ENCODE measurements at regions not wholly inside any gene's neighbourhood (a gene's known extent, or its start where the extent isn't known, plus 50 kb on each side); places are given as distances from the start of the nearest gene placed in this dataset.
A peak's percentile ranks its signal among the peaks of the same experiment; 100 is the strongest.

GRCh38 chr12:91687052-91688017 lies 458.3 kb downstream of the BTG1 start:
- Histone ChIP-seq H3K4me3 (replicated peaks; ENCODE audit: insufficient read depth, low read length) (no peak overlapping the region), H3K27ac (replicated peaks) (no peak overlapping the region), H3K27me3 (ENCODE audit: insufficient read depth, poor library complexity, severe bottlenecking) (no peaks in the 10 kb centered on the region)
- TF ChIP-seq SPI1 (IDR thresholded peaks at IDR 0.05; ENCODE audit: borderline replicate concordance, low read depth) (peak; percentile 95), GABPA (IDR thresholded peaks at IDR 0.05; ENCODE audit: low read depth) (no peak), REST (IDR thresholded peaks at IDR 0.05; ENCODE audit: insufficient replicate concordance, low read depth) (no peak), CTCF (IDR thresholded peaks at IDR 0.05; ENCODE audit: insufficient read depth, low read length) (no peak), POLR2AphosphoS5 (IDR thresholded peaks at IDR 0.05; ENCODE audit: low read depth) (no peak)
- DNase-seq (ENCODE audit: low read depth in 1 of 2, low spot score in 1 of 2), result peak in 1 of 2 experiments; percentile 7

GRCh38 chr12:91685917-91686316 lies 459.7 kb downstream of the BTG1 start:
- Histone ChIP-seq H3K27me3 (ENCODE audit: insufficient read depth, poor library complexity, severe bottlenecking) (no peaks in the 10 kb centered on the region), H3K4me3 (replicated peaks; ENCODE audit: insufficient read depth, low read length) (no peak overlapping the region), H3K27ac (replicated peaks) (no peak overlapping the region)
- no peak for DNase-seq (ENCODE audit: low read depth in 1 of 2, low spot score in 1 of 2)
- no peak for TF ChIP-seq CTCF (IDR thresholded peaks at IDR 0.05; ENCODE audit: insufficient read depth, low read length)
- TF ChIP-seq REST (IDR thresholded peaks at IDR 0.05; ENCODE audit: insufficient replicate concordance, low read depth), result no peak
- TF ChIP-seq SPI1 (IDR thresholded peaks at IDR 0.05; ENCODE audit: borderline replicate concordance, low read depth), result no peak
- no peak for TF ChIP-seq GABPA (IDR thresholded peaks at IDR 0.05; ENCODE audit: low read depth)
- TF ChIP-seq POLR2AphosphoS5 (IDR thresholded peaks at IDR 0.05; ENCODE audit: low read depth), result no peak

GRCh38 chr12:91681751-91682150 lies 463.9 kb downstream of the BTG1 start:
- Histone ChIP-seq H3K27me3 (ENCODE audit: insufficient read depth, poor library complexity, severe bottlenecking) (no peaks in the 10 kb centered on the region), H3K27ac (replicated peaks) (no peak overlapping the region), H3K4me3 (replicated peaks; ENCODE audit: insufficient read depth, low read length) (no peak overlapping the region)
- TF ChIP-seq GABPA (IDR thresholded peaks at IDR 0.05; ENCODE audit: low read depth), result no peak
- TF ChIP-seq CTCF (IDR thresholded peaks at IDR 0.05; ENCODE audit: insufficient read depth, low read length), result no peak
- TF ChIP-seq POLR2AphosphoS5 (IDR thresholded peaks at IDR 0.05; ENCODE audit: low read depth), result no peak
- TF ChIP-seq SPI1 (IDR thresholded peaks at IDR 0.05; ENCODE audit: borderline replicate concordance, low read depth), result no peak
- no peak for TF ChIP-seq REST (IDR thresholded peaks at IDR 0.05; ENCODE audit: insufficient replicate concordance, low read depth)
- DNase-seq (ENCODE audit: low read depth in 1 of 2, low spot score in 1 of 2), result no peak
